DMS79 (cell line): ENCODE measurements at regions not wholly inside any gene's neighbourhood (a gene's known extent, or its start where the extent isn't known, plus 50 kb on each side); places are given as distances from the start of the nearest gene placed in this dataset.
"Not testable (repeated sequence)": the region's sequence is repeated elsewhere in the genome, so short reads cannot be mapped to it uniquely, and the experiment has no call there.

Source experiments
- DNase-seq: peaks from one replicate; lab custom pipeline; 2025; lab: John Stamatoyannopoulos, UW

DNA sequence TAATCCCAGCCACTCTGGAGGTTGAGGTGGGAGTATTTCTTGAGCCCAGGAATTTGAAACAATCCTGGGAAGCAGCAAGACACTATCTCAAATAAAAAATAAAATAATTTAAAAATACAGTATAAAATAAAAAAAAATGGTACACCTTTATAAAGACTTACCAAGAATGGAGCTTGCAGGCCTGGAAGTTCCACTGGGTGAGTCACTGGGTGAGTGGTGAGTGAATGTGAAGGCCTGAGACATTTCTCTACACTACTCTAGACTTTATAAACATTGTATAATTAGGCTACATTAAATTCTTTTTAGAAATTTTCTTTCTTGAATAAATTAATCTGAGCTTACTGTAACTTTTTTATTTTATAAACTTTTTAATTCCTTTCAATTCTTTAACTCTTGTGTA, 609.1 kb upstream of the BCHE start:
- no peak for DNase-seq

DNA sequence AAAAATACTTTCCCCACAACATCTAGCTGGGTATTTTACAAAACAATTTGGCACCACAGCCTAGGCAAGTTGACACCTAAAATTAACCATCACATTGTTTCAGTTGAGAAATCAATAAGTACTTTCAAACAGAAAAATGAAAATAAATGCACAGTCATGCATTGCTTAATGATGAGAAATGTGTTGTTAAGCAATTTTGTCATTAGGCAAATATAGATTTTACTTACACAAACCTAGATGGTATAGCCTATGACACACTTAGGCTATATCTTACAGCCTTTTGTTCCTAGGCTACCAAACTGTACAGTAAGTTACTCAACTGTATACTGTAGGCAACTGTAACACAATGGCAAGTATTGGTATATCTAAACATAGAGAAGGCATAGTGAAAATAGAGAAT, 608.6 kb upstream of the BCHE start:
- DNase-seq: no peak

DNA sequence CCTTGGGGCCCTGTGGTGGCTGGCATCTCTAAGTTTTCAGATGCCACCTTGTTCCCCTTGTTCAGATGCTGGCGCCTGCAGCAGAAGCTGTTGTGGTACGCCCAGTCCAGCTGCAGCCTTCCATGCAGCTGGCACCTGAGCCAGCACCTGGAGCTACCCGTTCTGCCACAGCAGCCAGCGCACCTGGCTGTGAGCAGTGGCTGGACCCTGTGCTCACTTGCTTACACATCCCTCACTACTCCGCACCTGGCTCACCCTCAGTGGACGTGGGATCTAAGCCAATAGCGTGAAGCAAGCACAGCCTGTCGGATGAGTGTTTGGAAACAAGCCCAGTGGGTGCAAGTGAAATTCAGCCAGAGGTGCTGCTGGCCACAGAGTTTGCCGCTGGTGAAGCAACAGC, 607.5 kb upstream of the BCHE start:
- DNase-seq: no peak

DNA sequence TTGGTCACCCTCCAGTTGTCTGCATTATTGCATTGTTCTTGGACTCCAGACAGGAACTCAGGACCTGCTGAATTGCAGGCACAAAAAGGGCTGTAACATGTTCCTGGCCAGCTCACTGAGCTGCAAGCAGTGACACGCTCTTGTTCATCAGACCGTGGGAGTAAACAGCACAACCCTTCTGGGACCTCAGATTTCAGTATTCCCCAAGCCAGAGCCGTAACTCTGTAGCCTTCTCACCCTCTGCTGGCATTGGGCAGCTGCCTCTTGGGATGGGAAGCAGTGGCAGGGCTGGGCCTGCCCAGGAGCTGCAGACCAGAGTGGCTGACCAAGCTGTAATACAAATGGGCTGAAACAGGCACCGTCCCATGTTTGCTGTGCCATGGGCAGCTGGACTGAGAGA, 607.1 kb upstream of the BCHE start:
- DNase-seq: no peak

DNA sequence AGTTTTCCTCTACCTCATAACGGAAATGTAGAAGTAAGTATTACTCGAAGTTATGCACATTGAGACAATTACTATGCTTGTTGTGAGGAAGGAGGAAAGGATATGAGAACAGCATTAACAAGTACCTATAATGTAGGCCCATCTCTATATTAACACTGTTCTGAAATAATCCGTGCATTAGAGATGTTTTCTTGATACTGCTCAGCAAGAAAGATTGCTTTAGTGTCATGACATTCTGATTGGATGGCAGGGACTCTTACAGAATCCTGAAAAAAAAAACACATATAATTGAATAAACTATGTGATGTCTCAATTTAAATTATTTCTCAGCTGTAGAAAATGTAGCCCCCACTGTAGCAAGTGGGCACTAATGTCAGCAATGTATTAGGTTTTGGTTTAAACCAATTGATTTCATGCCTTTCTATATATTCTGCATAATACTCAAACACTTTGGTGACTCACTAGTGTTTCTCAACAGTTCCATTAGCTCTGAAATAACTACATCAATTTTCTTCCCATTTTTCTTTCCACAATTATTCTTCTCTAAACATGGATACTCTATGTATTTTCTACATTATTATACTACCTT, 598.3 kb upstream of the BCHE start:
- DNase-seq: no peak

DNA sequence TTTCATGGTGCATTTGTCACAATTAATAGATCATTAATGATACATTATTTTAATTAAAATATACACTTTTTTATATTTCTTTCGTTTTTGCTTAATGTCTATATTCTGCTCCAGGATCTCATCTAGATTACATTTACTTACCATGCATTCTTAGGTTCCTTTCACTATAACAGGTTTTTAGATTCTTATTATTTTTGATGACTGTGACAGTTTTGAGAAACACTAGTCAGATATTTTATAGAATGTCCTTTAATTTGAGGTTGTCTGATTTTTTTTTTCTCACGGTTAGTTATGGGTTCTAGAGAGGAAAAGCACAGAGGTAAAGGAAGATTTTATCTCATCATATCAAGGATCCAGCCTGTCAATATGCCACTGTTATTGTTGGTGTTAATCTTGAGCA, 595.8 kb upstream of the BCHE start:
- no peak for DNase-seq

DNA sequence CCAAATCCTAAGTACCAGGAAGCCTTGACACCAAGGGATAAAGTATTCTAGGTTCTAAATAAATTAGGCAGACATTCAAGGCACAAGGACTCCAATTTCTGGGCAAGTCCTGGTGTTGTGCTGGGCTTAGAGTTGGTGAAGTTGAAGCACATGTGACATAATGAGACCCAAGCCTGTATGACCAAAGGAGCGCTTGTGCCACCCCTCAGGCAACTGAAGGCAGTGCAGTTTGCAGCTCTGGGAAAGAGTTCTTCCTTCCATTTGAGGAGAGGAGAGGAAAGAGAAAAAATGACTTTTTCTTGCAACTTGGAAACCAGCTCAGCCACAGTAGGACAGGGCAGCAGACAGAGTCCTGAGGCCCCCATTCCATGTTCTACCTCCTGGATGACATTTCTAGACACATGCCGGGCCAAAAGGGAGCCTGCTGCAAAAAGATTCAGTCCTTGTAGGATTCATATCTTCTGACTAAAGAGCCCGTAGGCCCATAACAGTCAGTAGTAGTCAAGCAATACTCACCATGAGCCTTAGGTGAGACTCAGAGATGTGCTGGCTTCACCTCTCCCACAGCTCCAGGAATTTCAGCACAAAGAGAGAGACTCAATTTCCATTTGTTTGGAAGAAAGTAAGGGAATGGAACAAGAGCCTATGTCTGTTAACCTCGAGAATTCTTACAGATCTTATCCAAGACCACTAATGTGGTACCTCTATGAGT, 588.8 kb upstream of the BCHE start:
- no peak for DNase-seq

DNA sequence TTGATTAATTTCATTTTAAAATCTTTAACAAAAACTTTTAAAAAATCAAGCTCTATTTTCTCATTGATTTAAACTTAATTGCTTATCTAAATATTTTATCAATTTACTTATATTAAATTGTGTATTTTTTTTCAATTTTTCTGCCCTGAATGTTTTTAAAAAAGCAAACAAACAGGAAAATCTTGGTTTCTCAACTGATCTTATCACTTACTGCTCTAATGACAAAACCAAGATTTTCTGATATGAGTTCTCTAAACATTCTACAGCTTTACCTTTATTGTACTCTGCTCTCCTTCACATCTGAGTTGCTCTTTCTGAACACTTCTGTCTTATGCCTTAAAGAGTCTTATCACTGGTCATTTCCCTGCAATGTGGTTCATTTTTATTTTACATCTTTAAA, 587.8 kb upstream of the BCHE start:
- no peak for DNase-seq

DNA sequence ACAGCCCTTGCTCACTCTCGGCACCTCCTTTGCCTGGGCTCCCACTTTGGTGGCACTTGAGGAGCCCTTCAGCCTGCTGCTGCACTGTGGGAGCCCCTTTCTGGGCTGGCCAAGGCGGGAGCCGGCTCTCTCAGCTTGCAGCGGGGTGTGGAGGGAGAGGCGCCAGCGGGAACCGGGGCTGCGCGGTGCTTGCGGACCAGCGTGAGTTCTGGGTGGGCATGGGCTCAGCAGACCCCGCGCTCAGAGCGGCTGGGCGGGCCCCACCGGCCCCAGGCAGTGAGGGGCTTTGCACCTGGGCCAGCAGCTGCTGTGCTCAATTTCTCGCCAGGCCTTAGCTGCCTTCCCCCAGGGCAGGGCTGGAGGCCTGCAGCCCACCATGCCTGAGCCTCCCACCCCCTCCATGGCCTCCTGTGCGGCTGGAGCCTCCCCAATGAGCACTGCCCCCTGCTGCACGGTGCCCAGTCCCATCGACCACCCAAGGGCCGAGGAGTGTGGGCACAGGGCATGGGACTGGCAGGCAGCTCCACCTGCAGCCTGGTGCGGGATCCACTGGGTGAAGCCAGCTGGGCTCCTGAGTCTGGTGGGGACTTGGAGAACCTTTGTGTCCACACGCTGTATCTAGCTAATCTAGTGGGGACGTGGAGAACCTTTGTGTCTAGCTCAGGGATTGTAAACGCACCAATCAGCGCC, 586.7 kb upstream of the BCHE start:
- not testable (repeated sequence) for DNase-seq

DNA sequence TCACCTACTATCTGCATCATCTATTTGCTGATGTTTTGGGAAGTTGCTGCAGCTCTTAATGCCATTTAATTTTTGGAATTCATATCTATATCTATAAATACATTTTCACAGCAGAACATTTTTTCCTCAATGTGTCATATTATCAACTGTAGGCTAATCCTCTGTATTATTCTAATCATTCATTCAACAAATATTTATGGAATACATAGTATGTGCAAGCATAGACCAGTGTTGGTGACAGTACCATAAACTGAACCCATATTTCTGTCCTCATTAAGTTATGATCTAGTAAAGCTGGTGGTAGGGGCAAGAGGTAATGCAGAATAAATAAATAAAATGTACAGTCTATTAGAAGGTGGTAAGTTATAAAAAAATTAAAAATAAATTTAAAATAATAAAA, 585.3 kb upstream of the BCHE start:
- no peak for DNase-seq

DNA sequence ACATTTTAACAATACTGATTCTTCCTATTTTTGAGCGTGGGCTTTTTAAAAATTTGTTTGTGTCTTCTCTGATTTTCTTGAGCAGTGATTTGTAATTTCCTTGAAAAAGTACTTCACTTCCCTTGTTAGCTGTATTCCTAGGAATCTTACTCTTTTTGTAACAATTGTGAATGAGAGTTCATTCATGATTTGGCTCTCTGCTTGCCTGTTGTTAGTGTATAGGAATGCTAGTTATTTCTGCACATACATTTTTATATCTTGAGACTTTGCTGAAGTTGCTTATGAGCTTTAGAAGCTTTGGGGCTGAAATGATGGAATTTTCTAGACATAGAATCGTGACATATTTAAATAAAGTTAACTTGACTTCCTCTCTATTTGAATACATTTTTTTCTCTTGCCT, 582.8 kb upstream of the BCHE start:
- DNase-seq: no peak

DNA sequence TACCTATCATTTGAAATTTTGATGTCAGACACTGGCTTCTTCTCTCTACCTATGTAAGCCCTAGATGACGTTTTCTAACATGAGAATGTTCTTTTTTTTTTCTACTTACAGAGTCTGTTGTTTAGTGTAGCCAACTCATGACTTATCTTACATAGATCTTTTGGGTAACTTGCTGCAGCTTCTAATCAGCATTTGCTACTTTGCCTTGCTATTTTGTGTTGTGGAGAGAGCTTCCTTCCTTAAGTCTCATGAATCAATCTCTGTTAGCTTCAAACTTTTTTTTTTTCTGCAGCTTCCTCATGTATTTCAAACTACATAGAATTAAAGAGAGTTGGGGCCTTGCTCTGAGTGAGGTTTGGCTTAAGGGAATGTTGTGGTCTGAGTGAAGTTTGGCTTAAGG, 568.7 kb upstream of the BCHE start:
- DNase-seq: no peak

DNA sequence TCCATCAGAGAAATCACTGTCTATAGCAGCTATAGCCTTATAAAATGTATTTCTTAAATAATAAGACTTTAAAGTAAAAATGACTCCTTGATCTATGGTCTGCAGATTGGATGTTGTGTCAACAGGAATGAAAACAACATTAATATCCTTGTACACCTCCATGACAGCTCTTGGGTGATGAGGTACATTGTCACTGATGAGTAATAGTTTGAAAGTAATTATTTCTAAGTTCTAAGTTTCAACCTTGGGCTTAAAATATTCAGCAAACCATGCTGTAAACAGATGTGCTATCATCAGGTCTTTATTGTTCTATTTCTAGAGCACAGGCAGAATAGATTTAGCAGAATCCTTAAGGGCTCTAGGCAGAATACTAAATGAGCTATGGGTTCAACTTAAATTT, 568.2 kb upstream of the BCHE start:
- DNase-seq: no peak

DNA sequence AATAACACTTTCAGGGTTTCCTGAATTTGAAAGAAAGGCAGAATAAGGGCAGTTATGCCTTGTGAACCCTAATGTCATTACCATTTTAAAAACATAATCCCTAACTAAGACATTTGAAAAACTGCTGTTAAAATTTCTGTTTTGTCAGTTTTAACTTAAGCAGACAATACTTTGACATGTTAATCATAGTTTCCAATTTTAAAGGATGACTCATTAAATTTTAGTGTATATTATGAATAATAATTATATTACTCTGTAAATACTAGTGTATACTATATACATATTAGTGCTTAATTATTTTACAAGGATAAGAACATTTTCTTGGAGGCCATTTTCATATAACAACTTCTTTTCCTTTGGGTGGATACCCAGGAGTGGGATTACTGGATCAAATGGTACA, 553.1 kb upstream of the BCHE start:
- DNase-seq: no peak

DNA sequence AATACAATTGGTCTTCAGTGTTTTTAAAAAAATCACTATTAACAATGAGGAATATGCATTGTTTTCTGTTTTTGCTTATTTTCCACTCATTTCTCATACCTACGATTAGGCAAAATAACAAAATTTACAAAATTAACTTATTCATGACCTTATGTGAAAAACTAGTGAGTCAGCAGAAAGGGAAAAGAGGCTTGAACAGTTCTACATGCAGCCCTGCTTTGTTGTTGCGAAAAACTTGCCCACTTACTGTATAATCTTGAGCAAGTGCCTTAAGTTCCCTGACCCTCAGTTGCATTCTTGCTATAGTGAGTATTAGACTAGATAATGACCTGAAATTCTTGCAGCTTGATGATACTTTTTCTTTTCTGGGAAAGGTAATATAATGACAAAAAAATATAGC, 551.1 kb upstream of the BCHE start:
- DNase-seq: no peak

DNA sequence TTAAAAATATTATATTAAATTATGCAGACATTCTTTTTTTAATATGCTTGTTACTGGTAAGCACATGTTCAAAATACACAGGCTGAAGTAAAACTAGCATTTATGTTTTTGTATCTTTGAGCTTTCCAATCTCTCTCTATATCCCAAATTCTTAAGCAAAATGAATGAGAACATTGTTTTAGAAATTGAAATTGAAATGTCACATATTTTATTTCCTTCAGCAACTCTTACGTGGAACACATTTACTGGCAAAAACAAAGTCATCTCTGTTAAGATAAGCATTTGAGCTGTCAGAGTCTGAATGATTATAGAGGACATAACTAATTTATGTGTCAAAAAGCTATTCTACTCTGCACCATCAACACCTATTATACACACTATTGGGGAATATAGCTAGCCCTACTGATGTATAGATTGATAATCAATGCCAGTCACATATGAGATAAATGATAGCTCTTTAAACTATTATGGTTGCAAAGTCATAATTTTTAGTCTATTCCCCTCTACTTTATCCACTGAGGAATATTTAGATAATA, 535.4 kb upstream of the BCHE start:
- no peak for DNase-seq

DNA sequence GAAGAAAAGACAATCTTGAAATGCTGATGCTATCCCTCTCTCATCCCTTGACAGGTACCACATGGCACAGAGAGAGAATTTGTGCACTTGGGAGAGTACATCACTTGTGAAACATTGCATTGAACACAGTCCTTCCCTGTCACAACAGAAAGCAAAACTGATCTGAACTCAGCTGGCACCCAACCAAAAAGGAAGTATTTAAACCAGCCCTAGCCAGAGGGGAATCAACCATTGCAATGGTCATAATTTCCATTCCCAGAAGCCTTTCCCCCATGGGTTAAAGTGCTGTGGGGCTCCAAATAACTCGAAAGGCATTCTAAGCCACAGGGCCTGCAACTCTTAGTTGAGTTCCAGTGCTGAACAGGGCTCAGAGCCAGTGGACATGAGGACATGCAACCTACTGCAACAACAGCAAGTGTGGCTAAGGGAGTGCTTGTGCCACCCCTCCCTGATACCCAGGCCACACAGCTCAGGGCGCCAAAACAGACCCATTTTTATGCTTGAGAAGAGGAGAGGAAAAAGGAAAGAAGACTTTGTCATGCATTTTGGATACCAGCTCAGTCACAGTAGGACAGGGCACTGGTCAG, 530.8 kb upstream of the BCHE start:
- no peak for DNase-seq

DNA sequence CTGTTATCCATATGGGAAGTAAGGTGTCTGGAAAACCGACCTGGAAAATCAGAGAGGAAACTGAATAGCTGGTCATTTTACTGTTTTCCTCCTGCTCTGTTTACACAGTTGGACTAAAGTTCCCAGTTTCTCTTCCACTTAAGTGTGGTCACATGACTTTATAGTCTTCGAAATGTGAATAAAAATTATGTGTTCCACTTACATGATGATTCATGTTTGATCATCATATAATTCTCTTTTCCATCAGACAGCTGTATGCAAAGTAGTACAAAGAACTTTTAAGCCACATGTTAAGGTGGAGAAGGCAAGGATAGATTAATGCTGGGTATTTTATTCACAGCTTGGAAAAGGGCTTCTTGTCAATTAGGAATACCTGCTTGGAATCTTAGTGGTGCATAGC, 525.5 kb upstream of the BCHE start:
- DNase-seq: no peak

DNA sequence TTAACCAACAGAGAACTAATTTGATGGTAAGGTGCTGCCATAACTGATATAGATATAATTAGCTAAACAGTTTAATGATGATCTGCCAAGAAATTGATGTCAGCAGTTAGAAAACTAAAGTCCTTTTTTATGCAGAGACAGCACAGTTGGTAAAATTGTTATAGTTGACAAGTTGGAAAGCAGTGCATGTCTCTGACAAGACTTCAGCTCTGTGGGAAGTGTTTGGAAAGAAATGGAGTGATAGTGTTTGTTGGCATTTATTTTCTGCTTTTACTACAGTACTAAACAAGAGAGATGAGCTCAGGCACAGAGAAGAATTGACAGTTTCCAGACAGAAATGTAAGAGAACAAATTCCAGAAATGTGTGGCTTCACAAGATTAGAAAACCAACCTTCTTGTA, 523.5 kb upstream of the BCHE start:
- no peak for DNase-seq

DNA sequence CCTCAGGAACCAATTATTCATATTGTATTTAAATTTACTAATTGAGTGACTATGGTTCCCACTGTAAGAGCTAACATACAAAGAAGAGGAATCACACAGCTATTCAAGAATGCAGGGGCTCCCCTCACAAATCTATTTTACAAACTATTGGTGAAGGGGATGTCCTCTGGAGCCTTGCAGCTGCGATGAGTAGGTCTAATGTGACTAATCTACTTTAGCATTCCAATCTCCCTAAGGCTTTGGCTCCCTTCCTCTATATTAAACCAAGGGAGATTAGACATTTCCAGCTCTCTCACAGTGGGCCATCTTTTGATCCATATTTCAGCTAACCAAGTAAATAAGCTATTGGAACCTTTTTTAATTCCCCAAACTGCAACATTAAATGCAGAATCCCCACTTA, 514.2 kb upstream of the BCHE start:
- no peak for DNase-seq

DNA sequence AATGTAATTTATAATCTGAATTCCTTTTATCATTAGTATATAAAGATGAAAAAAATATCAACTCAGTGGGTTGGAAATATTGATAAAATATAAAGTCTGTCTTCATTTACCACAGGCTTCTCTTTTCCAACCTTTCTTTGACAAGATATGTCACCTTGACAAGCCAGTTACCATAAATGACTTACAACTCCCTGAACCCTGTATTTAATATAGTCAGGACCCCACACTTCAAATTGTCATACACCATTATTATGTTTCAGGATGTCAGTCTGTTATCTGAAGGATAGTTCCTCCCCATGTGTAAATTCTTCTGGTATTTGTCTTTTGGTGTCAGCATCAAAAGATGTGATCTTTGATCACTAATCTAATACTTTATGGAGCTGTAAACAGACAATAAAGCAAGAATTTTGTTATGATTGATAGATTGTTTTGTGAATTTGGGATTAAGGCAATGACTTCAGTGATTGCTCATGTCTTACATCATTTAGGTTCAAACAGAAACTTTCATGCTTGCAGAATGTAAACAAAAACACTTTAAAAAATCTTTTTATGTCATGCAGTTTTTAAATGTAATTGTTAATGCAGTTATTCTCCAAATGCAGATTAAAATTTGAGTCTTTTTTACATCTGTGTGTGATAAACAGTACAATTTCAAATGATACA, 503.5 kb upstream of the BCHE start:
- DNase-seq: no peak

DNA sequence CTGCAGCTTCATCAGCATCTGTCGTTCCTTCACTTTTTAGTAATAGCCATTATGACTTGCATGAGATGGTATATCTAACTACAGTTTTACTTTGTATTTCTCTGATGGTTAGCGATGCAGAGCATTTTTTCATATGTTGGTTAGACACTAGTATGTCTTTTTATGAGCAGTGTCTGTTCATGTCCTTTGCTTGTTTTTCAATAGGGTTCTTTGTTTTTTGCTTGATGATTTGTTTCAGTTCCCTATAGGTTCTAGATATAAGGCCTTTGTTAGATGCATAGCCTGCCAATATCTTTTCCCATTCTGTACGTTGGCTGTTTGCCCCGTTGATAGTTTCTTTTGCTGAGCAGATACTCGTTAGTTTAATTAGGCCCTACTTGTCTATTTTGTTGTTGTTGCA, 487.2 kb upstream of the BCHE start:
- no peak for DNase-seq

DNA sequence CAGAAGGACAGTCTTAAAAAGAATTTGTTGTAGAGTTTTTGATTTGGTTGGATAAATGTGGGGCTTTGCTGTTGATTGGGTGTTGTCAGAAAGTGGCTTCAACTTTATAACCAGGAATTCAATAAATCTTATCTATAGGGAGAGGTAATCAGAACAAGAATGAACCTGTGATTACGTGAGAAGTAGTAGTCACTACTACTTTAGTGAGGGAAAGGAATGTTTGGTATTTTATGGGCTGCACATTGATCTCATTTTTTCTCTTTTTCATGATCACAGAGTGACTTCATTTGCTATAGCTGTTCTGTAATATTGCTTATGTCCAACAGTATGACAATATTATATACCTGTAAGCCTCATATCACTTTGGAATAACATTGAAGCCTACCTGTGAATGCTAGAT, 485.2 kb upstream of the BCHE start:
- no peak for DNase-seq
